Cerebellar nuclear complex (tissue), 1 donor: ENCODE measurements at regions not wholly inside any gene's neighbourhood (a gene's known extent, or its start where the extent isn't known, plus 50 kb on each side); places are given as distances from the start of the nearest gene placed in this dataset.

Experiments used
- DNase-seq, 2 experiments: peaks; one replicate each; lab custom pipeline; 2025; lab: John Stamatoyannopoulos, UW

DNA sequence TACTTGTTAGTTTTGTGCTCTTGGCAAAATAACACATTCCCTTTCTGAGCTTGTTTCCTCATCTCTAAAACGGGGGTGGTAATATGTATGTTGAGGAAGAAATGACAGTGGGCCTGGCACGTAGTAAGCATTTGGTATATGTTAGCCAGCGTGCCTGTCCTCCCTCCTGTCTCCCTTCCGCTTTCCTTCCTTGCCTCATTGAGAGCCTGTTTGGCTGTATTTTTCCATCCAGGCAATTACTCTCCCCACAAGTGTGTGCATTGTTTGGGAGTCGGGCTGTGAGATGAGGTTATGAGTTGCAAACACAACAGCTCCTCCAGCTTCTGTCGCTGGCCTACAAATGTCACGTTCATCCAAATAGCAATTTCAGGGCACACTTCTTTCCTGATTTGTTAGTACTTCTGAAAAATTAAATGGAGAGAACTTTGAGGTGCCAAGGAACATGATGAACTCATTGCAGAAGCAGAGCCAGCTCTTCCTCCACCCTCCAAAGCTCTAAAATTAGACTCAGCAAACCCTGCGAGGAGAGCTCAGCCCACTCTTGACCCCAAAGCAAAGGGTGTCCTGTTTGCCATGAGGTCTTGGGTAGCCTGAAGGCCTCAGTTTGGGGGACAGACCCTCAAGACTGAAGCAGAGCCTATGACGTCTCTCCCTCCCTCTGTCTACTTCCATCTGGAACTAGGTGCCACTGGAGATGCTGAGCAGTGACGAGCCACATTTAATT lies 50.7 kb upstream of the TOX2 start:
- no peak for DNase-seq

DNA sequence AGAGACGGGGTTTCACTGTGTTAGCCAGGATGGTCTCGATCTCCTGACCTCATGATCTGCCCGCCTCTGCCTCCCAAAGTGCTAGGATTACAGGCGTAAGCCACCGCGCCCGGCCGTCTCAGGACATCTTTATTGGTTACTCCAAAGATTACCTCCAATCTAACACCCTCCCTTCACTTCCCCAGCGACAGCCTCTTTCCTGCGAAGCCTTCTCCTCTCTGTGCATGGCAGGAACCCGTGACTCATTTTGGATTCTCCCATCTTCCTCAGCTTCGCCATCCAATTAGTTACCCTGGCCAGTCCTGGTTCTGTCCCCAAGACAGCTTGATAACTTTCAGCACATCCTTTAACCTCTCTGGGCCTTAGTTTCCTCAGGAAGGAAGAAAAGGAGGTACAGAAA lies 51.3 kb upstream of the TOX2 start:
- DNase-seq = no peak

DNA sequence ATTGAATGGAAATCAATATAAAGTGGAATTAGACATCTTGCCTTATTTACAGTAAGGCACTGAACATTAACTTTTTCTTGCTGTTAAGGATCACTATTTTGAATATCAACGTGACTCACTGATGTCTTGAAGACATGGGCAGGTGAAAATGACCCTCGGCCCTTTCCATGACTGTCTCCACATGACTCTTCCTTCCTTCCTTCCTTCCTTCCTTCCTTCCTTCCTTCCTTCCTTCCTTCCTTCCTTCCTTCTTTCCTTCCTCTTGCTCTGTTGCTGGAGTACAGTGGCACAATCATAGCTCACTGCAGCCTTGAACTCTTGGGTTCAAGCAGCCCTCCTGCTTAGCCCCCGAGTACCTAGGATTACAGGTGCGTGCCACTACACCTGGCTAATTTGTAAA lies 52.2 kb upstream of the TOX2 start:
- DNase-seq = no peak

DNA sequence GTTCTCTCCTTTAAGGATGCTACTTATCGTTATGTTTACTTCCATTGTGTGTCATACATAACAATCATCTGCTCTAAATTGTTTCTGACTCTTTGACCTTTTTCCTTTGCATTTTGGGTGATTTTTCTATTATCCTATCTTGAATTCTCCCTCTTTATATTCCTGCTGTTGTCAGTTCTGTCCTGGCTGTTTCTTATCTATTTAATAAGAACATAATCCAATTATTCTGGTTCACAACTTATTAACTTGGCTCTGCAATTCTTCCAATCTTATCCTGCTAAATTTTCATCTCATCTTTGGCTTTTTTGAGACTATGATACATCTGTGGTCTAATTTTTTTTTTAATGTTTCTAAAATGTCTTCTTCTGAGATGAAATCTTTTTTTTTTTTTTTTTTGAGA lies 54.7 kb upstream of the TOX2 start:
- no peak for DNase-seq

DNA sequence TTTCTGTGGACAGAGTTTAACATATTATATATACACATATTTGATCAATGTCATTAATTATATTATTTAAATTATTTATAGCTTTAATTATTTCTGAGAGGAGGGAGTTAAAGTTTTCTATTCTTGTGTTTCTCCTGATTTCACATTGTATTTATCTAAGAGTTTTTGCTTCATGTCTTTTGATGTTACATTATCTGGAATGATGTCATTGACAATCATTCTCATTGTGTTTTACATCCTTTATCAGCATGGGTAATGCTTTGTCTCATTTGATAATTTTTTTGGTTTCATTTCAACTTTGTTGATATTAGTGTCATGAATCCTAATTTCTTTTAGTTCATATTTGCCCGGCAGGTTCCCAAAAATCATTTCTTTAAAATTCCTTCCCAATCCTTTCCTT lies 56.7 kb upstream of the TOX2 start:
- DNase-seq = no peak

DNA sequence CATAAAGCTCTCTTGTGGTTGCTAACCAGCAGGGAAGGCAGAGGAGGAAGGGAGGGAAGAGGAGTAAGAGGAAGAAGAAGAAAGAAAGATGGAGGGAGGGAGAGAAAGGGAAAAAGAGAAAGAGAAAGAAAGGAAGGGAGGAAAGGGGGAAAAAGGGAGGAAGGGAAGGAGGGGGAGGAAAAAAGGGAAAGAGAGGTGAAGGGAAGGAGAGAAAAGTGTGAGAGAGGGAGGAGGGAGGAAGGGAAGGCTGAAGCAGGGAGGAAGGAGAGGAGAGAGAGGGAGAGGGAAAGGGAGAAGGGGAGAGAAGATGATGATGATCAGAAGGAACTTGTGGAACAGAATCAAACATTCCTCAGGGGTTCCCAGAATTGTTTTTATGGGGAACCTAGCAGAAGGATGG lies 57.5 kb upstream of the TOX2 start:
- DNase-seq = no peak

DNA sequence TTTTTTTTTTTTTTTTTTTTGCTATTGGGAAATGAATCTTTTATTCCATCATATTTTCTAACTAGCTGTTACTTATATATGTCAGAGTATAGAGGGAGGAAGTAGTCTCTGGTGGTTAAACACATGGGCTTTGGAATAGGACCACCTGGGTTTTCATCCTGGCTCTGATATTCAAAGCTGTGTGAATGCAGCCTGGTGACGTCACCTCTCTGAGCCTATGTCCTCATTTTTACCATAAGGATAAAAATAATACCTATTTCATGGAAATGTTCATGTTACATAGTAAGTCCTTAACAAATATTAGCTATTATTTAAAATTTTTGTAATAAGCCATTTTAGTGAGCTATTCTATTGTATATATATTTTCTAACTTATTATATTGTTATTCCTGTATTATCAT lies 58.8 kb upstream of the TOX2 start:
- no peak for DNase-seq

DNA sequence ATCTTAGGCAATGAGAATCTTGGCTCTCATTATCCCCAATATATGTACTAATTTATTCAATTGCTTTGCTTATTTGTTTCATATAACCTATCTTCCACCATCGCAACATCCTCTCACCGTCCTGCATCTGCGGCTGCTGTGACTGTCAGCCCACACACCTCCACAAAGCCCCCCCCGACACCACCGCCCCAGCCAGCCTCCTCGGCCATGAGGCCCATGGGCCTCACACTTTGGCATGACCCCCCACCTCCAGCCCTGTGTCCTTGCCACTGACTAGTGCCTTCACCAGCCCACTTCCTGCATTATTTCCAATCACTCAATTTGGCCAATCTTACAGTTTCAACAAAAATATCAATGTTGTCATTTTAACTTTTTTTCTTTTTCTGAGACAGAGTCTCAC lies 60.7 kb upstream of the TOX2 start:
- DNase-seq = no peak

DNA sequence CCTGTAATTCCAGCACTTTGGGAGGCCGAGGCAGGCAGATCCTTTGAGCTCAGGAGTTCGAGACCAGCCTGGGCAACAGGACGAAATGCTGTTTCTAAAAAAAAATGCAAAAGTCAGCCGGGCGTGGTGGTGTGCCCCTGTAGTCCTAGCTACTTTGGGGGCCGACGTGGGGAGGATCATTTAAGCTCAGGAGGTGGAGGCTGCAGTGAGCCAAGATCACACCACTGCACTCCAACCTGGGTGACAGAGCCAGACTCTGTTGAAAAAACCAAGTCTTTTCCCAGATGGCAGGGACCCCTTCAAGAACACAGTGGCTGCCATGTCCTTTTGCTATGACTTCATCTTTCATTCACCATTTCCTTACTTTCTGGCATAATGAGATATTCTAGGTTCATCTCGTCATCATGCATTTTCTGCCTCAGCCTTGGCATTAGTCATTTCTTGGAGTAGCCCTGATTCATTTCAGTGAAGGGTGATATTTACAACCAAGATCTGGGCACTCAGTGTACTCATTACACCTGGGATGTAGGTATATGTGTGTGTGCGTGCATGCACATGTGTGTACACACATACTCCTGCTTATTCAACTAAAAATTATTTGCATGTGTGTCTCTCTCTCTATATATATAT lies 61.4 kb upstream of the TOX2 start:
- DNase-seq = no peak

DNA sequence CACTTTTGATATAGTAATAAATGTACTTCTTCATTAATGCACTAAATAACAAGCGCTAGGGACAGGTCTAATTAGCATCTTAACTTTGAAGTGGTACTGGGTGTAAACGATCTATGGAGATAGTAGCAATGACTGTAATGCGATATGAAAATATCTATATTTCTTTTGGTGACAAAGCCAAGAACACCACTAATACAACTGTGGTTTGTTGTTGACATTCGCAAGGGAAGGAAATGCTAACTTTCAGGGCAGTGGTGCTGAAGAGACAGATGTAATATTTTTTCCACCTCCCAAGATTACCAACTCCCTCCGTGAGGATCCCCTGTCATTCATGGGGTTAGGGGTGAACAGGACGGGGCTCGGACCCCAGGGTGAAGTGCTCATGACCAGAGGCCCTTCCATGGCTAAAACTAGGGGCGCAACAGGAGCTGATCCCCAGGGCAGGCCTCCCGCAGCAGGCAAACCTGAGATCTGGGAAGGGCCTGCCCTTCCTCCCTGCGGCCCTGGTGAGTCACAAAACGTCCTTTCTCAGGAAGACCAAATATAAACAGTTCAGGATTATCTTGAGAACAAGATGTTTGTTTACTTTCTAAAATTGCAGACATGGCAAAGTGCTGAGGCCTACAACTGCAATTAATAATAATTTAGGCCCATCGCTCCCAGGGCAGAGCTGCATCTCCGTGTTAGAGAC lies 65.0 kb upstream of the TOX2 start:
- no peak for DNase-seq

DNA sequence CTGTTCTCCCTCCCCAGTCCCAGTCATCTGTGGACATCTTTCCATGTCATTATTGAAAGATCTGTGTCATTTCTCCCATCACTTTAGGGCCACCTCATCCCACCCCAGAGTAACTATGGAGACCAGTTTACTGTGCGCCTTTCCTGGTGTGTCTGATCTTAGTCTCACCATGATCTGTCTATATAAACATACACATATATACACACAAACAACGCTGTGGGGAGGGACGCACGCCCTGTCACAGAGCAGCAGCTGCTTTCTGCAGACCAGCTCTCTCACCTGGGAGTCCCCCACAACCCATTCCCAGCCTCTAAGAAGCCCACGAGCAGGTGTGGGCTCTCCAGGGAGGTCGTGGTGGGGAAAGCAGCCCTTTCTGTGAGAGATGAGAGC lies 68.1 kb upstream of the TOX2 start:
- DNase-seq = no peak

DNA sequence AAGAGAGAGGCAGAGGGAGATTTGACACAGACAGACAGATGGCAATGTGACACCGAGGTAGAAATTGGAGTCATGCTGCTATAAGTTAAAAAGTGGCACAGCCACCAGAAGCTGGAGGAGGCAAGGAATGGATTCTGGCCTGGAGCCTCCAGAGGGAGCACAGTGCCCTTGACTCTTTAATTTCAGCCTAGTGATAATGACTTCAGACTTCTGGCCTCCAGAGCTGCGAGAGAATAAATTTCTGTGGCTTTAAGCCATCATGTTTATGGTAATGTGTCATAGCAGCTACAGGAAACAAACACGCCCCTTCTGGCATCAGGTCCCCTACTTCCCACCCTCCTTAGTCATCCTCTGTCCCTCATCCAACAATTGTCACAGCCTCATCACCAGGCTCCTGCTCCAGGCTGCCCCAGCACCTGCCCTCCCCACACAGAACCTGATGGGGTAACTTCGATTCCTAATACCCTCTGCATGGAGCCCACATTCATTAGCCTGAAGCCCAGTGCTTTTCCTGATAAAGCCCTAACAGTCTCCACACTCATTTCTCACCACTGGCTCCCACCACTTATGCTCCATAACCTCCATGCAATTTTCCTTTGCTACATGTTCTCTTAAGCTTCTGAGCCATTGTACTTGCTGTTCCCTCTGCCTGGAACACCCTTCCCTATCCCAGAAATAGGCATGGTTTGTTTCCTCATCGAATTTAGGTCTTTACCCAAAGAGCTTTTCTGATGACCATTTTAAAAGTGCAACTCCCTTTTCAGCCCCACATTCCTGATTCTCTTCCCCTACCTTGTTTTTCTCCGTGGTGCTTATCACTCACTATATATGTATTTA lies 69.7 kb upstream of the TOX2 start:
- DNase-seq = no peak

DNA sequence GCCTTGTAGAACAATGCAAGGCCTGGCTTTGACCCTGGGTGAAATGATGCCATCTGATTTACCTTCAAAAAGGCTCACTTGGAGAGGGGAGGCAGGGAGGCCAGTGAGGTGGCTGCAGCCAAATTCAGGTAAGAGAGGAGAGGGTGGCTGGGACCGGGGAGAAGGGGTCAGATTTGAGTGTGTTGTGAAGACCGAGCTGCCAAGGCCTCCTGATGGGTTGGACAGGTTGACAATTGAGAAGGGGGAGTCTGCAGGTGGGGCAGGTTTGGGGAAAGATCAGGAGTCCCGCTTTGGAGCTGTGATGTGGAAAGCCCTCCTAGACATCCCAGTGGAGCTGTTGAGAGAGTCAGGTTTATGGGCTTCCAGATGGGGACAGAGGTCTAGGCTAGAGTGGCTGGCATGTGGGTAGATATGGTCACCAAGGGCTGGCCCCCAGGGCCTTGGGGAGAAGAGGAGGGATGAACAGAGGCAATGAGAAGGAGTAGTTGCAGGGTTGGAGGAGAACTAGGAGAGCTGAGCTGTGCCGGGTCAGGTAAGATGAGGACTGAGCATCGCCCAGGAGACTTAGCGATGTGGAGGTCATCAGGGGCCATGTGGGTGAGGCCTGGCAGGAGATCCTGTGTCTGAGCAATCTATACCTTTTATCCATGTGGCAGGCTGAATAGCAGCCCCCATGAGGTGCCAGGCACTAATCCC lies 70.5 kb upstream of the TOX2 start:
- DNase-seq = no peak

DNA sequence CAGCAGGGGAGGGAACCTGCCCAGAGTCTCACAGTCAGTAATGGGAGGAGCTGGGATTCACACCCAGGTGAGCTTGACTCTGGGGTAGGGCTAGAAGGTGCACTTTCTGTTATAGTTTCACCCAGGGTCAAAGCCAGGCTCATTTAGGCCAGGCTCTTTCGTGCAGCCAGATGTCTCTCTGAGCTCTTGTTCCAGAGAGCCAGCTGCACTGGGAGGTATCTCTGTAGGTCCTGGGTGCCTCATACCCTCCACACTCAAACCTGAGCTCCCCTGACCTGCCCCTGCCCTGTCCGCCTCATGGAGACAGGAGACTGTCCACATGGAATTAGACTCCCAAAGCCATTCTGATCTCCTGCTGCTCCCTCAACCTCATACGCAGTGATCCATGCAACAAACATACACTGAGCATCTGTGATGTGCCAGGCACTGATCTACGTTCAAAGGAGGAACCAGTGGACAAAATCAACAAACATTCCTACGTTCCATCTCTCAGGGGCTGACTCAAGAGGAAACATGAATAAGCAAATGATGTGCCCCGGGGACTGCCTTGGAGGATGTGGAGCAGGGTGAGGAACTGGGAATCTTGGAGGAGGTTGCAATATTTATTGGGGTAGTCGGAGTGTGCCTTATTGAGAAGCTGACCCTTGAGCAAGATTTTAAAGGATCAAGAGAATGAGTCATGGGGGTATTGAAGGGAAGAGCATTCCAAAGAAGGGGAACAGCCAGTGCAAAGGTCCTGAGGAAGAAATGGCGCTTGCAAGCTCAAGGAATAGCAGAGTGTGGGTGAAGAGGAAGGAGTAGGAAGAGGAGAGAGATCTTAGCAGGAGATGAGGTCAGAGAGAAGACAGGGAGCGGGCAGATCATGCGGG lies 71.3 kb upstream of the TOX2 start:
- DNase-seq = no peak

DNA sequence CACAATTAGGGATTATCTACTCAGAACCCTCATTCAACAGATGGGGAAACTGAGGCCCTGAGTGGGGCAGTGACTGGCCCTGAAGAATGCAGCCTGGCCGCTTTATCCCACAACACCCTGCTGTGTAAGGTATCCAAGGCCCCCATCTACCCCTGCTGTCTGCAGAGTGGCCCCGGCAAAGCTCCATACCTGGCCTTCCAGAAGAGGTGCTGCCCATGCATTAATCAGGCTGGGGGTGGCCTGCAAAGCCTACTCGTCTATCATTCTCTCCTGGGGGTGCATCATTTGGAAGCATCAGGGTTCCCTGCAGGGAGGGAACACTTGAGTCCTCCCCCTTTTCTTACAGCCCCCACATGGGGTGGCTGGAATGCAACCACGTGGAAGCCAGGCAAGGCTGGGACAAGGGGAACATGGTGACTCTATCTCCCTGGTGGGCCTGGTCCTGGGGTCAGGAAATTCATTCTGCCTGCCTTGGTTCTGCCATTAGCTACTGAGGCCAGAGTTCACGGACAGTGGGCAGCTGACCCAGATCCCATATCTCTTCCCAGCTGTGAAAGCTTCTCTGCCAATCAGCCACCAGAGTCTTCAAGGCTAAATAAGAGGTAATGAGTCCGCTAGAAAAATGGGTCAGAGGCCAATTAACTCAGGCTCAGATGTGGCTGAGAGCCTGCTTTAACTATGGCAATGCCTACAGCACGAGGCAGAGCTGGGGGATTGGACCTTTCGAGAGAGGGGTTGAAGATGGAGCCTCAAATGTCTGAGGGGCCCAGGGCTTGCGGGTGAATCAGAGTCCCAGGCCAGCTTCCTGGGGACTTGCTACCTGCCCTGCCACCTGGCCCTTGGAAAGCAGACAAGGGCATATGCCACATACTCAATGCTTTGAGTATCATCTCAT lies 72.3 kb upstream of the TOX2 start:
- no peak for DNase-seq

DNA sequence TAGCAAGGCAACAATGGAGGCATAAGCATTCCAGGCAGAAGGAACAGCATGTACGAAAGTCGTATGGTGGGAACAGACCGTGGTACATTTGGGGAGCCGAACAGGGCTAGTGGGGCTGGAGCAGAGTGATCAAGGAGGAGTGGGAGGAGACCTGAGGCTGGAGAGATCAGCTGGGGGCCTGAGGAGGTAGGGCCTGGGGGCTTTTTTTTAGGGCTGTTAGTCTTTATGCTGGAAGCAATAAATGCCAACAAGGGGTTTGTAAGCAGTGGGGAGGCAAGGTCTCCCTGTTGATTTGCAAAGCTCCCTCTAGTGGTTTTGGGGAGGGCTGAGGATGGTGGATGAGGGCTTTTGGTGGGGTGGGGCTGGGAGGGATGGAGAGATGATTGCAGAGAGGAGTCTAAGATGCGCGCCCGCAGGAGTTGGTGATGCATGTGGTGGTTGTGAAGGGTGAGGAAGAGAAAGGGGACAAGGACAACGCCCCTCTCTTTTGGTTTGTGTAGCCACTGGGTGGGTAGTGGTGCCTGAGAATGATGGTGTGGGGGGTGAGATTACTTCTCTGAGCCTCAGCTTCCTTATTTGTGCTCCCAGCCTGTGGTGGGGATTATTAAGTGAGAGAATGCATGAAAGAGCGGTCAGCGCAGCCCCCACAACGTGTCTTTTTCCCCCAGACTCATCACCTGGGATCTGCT lies 74.1 kb upstream of the TOX2 start:
- no peak for DNase-seq

DNA sequence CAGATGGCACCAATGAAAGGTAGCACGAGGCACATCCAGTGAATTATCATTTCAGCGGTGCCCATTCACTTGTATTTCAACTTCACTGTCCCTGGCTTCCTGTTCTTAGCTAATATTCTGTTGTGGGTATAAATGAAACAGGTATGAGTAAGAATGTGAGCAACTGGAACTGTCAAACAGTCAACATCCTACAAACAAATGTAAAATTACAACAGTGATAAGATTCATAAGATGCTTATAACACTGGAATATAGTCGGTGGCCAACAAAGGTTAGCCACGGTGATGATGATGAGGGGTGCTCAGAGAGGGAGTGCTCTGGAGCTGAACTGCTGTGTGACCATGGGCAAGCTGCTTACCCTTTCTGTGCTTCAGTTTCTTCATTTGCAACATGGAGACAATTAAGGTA lies 74.9 kb upstream of the TOX2 start:
- DNase-seq = no peak

DNA sequence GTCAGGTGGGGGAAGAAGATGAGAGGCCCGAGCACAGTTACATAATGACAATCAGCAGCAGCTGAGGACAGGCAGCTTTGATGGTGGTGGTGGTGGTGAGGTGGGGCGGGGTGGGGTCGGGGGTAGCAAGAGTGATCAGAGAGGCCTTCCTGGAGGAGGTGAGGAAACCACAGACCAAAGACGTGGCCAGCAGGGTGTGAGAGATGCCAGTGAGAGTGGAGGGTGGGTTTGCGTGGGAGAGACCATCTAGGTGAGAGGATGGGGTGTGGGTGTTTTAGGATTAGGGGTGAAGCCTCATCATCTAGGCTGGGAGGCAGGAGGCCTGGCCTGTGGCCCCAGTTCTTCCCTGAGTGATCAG lies 76.0 kb upstream of the TOX2 start:
- DNase-seq = no peak
